ENCODE measurements at regions not wholly inside any gene's neighbourhood (a gene's known extent, or its start where the extent isn't known, plus 50 kb on each side); places are given as distances from the start of the nearest gene placed in this dataset.

DNA sequence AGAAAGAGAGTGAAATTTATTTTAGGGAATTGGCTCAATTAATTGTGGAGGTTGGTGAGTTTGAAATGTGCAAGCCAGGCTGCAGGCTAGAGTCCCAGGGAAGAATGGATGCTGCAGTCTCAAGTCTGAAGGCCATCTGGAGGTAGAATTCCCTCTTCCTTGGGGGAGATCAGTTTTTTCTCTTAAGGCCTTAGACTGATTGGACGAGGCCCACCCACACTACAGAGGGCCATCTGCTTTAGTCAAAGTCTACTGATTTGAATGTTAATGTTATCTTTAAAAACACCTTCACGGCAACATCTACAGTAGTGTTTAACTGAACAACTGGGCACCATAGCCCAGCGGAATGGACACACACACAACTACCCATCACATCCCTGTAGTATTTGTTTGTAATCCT, 245.9 kb upstream of the IRF2BP2 start:
- peaks cover 12 to 23% of the 10 kb centered on the region in 2 experiments; a peak in 4 of 5 replicates for H3K4me1 ChIP-seq (replicated peaks in 1 of 2; ENCODE audit: control insufficient read depth in 2 of 2, insufficient read depth in 2 of 2, low read length in 2 of 2)
- no peaks in the 10 kb centered on the region for H3K27me3 ChIP-seq (ENCODE audit: control insufficient read depth in 2 of 2, insufficient read depth in 2 of 2, low read length in 2 of 2)
- H3K36me3 ChIP-seq (ENCODE audit: control insufficient read depth, insufficient read depth, low read length), result no peaks in the 10 kb centered on the region
- no peaks in the 10 kb centered on the region for H4K20me1 ChIP-seq (replicated peaks; ENCODE audit: control insufficient read depth, insufficient read depth, low read length)
- TF ChIP-seq DNMT1 (IDR thresholded peaks at IDR 0.05), result no peak
- peak; percentile 37; the same call in 1 of the 2 replicates for TF ChIP-seq CBFA2T3 (IDR thresholded peaks at IDR 0.05)
- TF ChIP-seq, protein P1, sequence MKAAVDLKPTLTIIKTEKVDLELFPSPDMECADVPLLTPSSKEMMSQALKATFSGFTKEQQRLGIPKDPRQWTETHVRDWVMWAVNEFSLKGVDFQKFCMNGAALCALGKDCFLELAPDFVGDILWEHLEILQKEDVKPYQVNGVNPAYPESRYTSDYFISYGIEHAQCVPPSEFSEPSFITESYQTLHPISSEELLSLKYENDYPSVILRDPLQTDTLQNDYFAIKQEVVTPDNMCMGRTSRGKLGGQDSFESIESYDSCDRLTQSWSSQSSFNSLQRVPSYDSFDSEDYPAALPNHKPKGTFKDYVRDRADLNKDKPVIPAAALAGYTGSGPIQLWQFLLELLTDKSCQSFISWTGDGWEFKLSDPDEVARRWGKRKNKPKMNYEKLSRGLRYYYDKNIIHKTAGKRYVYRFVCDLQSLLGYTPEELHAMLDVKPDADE (conservative IDR thresholded peaks at IDR 0.05; ENCODE audit: control insufficient read depth, low read depth, low read length), result no peak
- TF ChIP-seq, protein P2, sequence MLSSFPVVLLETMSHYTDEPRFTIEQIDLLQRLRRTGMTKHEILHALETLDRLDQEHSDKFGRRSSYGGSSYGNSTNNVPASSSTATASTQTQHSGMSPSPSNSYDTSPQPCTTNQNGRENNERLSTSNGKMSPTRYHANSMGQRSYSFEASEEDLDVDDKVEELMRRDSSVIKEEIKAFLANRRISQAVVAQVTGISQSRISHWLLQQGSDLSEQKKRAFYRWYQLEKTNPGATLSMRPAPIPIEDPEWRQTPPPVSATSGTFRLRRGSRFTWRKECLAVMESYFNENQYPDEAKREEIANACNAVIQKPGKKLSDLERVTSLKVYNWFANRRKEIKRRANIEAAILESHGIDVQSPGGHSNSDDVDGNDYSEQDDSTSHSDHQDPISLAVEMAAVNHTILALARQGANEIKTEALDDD (IDR thresholded peaks at IDR 0.05), result peak; percentile 18; the same call in 1 of the 2 replicates
- TF ChIP-seq ZNF134 (CRISPR knock-in tag; conservative IDR thresholded peaks at IDR 0.05), result peak; percentile 90
- no peak for TF ChIP-seq BMI1 (IDR thresholded peaks at IDR 0.05; ENCODE audit: low read length)
- in situ Hi-C loops (cut with MboI) (no loop called here), intact Hi-C loops (cut with micrococcal nuclease) (no loop called here)
- H3K27ac ChIP-seq (ENCODE audit: extremely low read depth, low read depth, low read length), result no peak overlapping the region
- H3K9me3 ChIP-seq (replicated peaks; ENCODE audit: control insufficient read depth, insufficient read depth, low read depth, low read length), result no peaks in the 10 kb centered on the region
- H2AFZ ChIP-seq (ENCODE audit: low read depth, low read length), result no peak overlapping the region; the same call in 1 of the 2 replicates
- no peaks in the 10 kb centered on the region for H3K79me2 ChIP-seq (ENCODE audit: control insufficient read depth, insufficient read depth, low read length)
- no peak for DNase-seq (ENCODE audit: extremely low read depth in 1 of 4, low spot score in 3 of 4)
- FAIRE-seq, result no peak
- WGBS (ENCODE audit: insufficient coverage, low coverage, missing lambda C conversion rate), result 43% methylated on average over 3 of the region's 3 CpGs
- CTCF ChIA-PET (ENCODE audit: low intra/inter-chr PET ratio), result no interaction called here
- no peak overlapping the region for H3K9ac ChIP-seq (ENCODE audit: insufficient read depth in 1 of 2, low read depth in 2 of 2, low read length in 2 of 2)
- H3K4me2 ChIP-seq (ENCODE audit: insufficient read depth, low read length), result no peak overlapping the region
- POLR2A ChIA-PET, result no interaction called here
- no peaks in the 10 kb centered on the region for H3K9me1 ChIP-seq (ENCODE audit: control insufficient read depth, insufficient read depth, low read length)
- no peak overlapping the region for H3K4me3 ChIP-seq
- no TSS peak for BruUV-seq (replicated peaks)
- no peak for ATAC-seq

Measured in K562 (cell line).